HUES6 (cell line): ENCODE measurements at regions not wholly inside any gene's neighbourhood (a gene's known extent, or its start where the extent isn't known, plus 50 kb on each side); places are given as distances from the start of the nearest gene placed in this dataset.
"Not testable (repeated sequence)": the region's sequence is repeated elsewhere in the genome, so short reads cannot be mapped to it uniquely, and the experiment has no call there.

Experiments
- H3K27ac ChIP-seq: 2 replicates; pipeline ENCODE4 v1.7.0; 2013; ENCODE audit warnings: low read depth, mild to moderate bottlenecking, low read length, inconsistent platforms
- H3K27me3 ChIP-seq: 2 replicates; pipeline ENCODE4 v1.6.1; 2013; ENCODE audit warnings: low read length; ENCODE audit not compliant: control insufficient read depth, insufficient read depth
- H3K36me3 ChIP-seq: 2 replicates; pipeline ENCODE4 v1.6.1; 2013; ENCODE audit warnings: low read length; ENCODE audit not compliant: control insufficient read depth, insufficient read depth
- H3K4me1 ChIP-seq: 2 replicates; pipeline ENCODE4 v1.6.1; 2013; ENCODE audit warnings: low read length; ENCODE audit not compliant: control insufficient read depth, insufficient read depth
- H3K4me3 ChIP-seq: 2 replicates; pipeline ENCODE4 v1.5.1; 2013; ENCODE audit warnings: low read depth, low read length
- H3K9ac ChIP-seq: one replicate; pipeline ENCODE4 v1.6.1; 2013; ENCODE audit warnings: mild to moderate bottlenecking, low read length
- H3K9me3 ChIP-seq: 2 replicates; pipeline ENCODE4 v1.6.1; 2013; ENCODE audit warnings: low read depth, low read length; ENCODE audit not compliant: control insufficient read depth, insufficient read depth

DNA sequence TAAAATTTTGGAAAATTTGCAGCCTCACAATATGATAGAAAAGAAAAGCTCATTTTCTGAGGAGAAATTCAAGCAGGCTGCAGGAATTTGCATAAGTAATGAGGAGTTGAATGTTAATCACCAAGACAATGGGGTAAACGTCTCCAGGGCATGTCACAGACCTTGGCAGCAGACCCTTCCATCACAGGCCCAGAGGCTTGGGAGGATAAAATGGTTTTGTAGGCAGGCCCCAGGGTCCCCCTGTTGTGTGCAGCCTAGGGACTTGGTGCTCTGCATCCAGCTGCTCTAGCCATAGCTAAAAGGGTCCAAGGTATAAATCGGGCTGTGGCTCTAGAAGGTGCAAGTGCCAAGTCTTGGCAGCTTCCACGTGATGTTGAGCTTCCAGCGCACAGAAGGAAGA lies 112.2 kb upstream of the FMN2 start:
- Histone ChIP-seq H3K4me1 (no peaks in the 10 kb centered on the region), H3K36me3 (no peaks in the 10 kb centered on the region), H3K27ac (no peak overlapping the region), H3K9me3 (peaks cover 66% of the 10 kb centered on the region), H3K27me3 (no peaks in the 10 kb centered on the region), H3K9ac (no peak overlapping the region), H3K4me3 (no peak overlapping the region)

GRCh38 chr1:239982762-239983161 lies 108.9 kb upstream of the FMN2 start:
- no peaks in the 10 kb centered on the region for H3K4me1 ChIP-seq
- peaks cover 76% of the 10 kb centered on the region for H3K9me3 ChIP-seq
- H3K36me3 ChIP-seq = no peaks in the 10 kb centered on the region
- H3K27ac ChIP-seq = no peak overlapping the region
- H3K27me3 ChIP-seq = no peaks in the 10 kb centered on the region
- no peak overlapping the region for H3K4me3 ChIP-seq
- H3K9ac ChIP-seq = no peak overlapping the region

DNA sequence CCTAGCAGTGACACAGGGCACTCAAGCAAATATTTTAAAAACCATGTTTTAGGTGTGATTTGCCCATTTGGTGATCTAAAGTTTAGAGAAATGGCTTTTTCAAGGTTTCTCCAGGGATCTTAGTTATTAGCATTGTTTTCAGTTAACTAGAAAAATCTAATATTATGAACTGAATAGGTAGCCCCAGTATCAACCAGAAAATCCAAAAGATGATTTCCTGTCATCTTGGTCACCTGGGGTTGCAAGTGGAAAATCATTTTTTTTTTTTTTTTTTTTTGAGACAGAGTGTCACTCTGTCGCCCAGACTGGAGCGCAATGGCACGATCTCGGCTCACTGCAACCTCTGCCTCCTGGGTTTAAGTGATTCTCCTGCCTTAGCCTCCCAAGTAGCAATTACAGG lies 106.6 kb upstream of the FMN2 start:
- Histone ChIP-seq H3K9ac (no peak overlapping the region), H3K4me3 (no peak overlapping the region), H3K27ac (no peak overlapping the region), H3K27me3 (no peaks in the 10 kb centered on the region), H3K9me3 (peaks cover 56% of the 10 kb centered on the region), H3K36me3 (no peaks in the 10 kb centered on the region), H3K4me1 (no peaks in the 10 kb centered on the region)

GRCh38 chr1:239987103-239987745 lies 104.5 kb upstream of the FMN2 start:
- H3K9ac ChIP-seq = no peak overlapping the region
- H3K27me3 ChIP-seq = no peaks in the 10 kb centered on the region
- H3K4me1 ChIP-seq = no peaks in the 10 kb centered on the region
- H3K4me3 ChIP-seq = no peak overlapping the region
- H3K9me3 ChIP-seq = peaks cover 35% of the 10 kb centered on the region
- no peak overlapping the region for H3K27ac ChIP-seq
- no peaks in the 10 kb centered on the region for H3K36me3 ChIP-seq

- H3K4me3 ChIP-seq = no peak overlapping the region
- H3K9me3 ChIP-seq = peaks cover 11% of the 10 kb centered on the region
- no peaks in the 10 kb centered on the region for H3K36me3 ChIP-seq
- H3K27ac ChIP-seq = no peak overlapping the region
- H3K27me3 ChIP-seq = no peaks in the 10 kb centered on the region
- no peaks in the 10 kb centered on the region for H3K4me1 ChIP-seq
- no peak overlapping the region for H3K9ac ChIP-seq
These were observed 101.7 kb upstream of the FMN2 start for GRCh38 chr1:239989990-239990389.

DNA sequence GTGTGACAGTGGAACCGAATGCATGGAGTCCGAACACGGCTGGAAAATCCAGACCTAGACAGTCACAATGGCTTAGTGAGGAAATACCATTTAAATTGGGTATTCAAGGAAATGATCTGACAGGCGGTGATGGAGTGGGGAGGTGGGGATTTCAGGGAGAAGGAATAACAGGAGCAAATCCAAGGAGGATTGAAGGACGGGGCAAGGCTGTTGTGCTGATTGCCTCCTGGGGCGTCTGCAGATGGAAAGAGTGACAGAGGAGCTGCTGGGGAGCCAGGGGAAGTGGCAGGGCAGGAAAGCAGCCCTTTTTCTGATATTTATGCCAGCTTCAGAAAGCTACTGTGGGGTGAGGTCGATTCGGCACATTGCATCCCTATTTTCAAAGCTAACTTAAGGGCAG lies 99.1 kb upstream of the FMN2 start:
- not testable (repeated sequence) for H3K9me3 ChIP-seq, H3K36me3 ChIP-seq, H3K4me3 ChIP-seq, H3K9ac ChIP-seq, H3K27ac ChIP-seq, H3K4me1 ChIP-seq
- H3K27me3 ChIP-seq = peaks cover 15% of the 10 kb centered on the region

DNA sequence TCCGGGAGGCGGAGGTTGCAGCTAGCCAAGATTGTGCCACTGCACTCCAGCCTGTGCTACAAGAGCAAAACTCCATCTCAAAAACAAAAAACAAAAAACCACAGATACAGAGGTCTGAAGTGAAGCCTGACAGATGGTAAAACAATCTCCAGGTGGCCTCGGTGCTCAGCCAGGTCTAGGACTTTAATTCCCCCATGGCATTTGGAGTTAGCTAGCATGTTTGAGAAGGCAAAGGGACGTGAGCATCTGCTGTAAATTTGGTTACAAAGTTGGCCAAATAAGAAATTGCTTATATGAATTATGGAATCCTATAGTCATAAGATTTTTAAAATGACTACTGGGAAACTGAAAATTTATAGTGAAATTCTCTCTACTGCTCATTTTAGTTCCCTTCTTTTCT lies 98.3 kb upstream of the FMN2 start:
- Histone ChIP-seq H3K27ac (no peak overlapping the region), H3K27me3 (peaks cover 23% of the 10 kb centered on the region), H3K9me3 (no peaks in the 10 kb centered on the region), H3K4me1 (no peaks in the 10 kb centered on the region), H3K36me3 (no peaks in the 10 kb centered on the region), H3K9ac (no peak overlapping the region), H3K4me3 (no peak overlapping the region)

DNA sequence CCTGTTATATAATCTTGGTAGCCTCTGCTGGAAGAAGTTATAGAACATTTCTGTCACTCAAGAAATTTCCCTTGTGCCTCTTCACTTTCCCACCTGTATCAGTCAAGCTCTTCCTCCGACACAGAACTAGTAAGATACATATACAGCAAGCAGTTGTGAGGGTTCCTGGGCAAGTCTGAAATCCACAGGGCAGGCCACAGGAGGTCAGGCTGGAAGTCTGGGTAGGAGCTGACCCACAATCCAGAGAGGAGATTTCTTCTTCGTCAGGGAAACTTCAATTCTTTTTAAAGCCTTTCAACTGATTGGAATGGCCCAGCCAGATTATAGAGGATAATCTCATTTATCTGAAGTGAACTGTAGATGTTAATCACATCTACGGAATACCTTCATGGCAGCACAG lies 96.4 kb upstream of the FMN2 start:
- Histone ChIP-seq H3K4me3 (no peak overlapping the region), H3K4me1 (no peaks in the 10 kb centered on the region), H3K27me3 (peaks cover 34% of the 10 kb centered on the region), H3K36me3 (no peaks in the 10 kb centered on the region), H3K9ac (no peak overlapping the region), H3K9me3 (no peaks in the 10 kb centered on the region), H3K27ac (no peak overlapping the region)

DNA sequence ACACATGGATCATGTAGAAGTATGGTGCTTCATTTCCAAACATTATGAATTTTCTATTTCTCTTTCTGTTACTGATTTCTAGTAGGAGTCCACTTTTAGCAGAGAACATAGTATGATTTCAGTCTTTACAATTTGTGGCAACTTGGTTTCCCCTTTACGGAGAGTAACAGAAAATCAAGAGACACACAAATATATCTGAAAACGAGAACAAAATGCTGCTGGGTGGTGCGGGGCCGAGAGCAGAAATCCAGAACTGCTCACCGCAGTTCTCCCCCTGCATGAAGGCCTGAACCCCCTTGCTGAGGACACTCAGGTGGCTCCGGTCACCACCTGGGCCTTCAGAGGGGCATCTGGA lies 94.5 kb upstream of the FMN2 start:
- Histone ChIP-seq H3K9ac (no peak overlapping the region), H3K27me3 (peaks cover 34% of the 10 kb centered on the region), H3K27ac (no peak overlapping the region), H3K4me1 (no peaks in the 10 kb centered on the region), H3K9me3 (no peaks in the 10 kb centered on the region), H3K4me3 (peak overlapping the region; percentile 66), H3K36me3 (no peaks in the 10 kb centered on the region)

GRCh38 chr1:239997515-239998311 lies 94.0 kb upstream of the FMN2 start:
- Histone ChIP-seq H3K27me3 (peaks cover 34% of the 10 kb centered on the region), H3K9me3 (no peaks in the 10 kb centered on the region), H3K9ac (no peak overlapping the region), H3K27ac (no peak overlapping the region), H3K36me3 (no peaks in the 10 kb centered on the region), H3K4me1 (no peaks in the 10 kb centered on the region), H3K4me3 (peak overlapping the region; percentile 66)

DNA sequence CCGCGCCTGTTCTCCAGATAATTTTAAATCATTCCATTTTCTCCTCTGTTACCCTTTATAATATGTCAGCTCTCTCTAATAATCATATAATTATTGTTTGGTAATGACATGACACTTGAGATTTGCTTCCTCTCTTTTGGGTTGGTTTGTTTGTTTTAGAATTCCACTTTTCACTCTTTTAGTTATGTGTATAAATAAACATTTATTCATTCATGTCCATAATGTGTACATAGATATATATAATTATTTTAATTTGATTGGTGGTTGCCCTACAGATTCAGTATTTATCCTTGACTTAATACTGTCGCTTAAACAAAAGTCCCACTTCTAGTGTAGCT lies 93.4 kb upstream of the FMN2 start:
- H3K27ac ChIP-seq = no peak overlapping the region
- H3K27me3 ChIP-seq = peaks cover 34% of the 10 kb centered on the region
- no peaks in the 10 kb centered on the region for H3K4me1 ChIP-seq
- H3K9me3 ChIP-seq = no peaks in the 10 kb centered on the region
- H3K4me3 ChIP-seq = peak overlapping the region; percentile 66
- H3K36me3 ChIP-seq = no peaks in the 10 kb centered on the region
- no peak overlapping the region for H3K9ac ChIP-seq
